Fibroblast of gingiva (primary cell): ENCODE measurements at regions not wholly inside any gene's neighbourhood (a gene's known extent, or its start where the extent isn't known, plus 50 kb on each side); places are given as distances from the start of the nearest gene placed in this dataset.
"Not testable (repeated sequence)": the region's sequence is repeated elsewhere in the genome, so short reads cannot be mapped to it uniquely, and the experiment has no call there.

ENCODE experiments used
- DNase-seq: peaks from one replicate; pipeline ENCODE4 v3.0.0-alpha.2; 2011; ENCODE audit warnings: low read depth

- DNase-seq = no peak
Observed at GRCh38 chr17:51387986-51388385, 127.6 kb downstream of the UTP18 start.

GRCh38 chr17:51389875-51390274, 129.5 kb downstream of the UTP18 start:
- DNase-seq = no peak

- DNase-seq = no peak
Observed at GRCh38 chr17:51391982-51392654, 131.8 kb downstream of the UTP18 start.

GRCh38 chr17:51395621-51396020, 135.3 kb downstream of the UTP18 start:
- DNase-seq = no peak

- DNase-seq = no peak
Observed at GRCh38 chr17:51397361-51398127, 137.2 kb downstream of the UTP18 start.

- DNase-seq = no peak
Observed at GRCh38 chr17:51398128-51398525, 137.8 kb downstream of the UTP18 start.

GRCh38 chr17:51398687-51399086, 138.3 kb downstream of the UTP18 start:
- no peak for DNase-seq

GRCh38 chr17:51401279-51401678, 140.9 kb downstream of the UTP18 start:
- no peak for DNase-seq

- DNase-seq = no peak
Observed at GRCh38 chr17:51402899-51403298, 142.6 kb downstream of the UTP18 start.

GRCh38 chr17:51407576-51407975, 147.2 kb downstream of the UTP18 start:
- DNase-seq = no peak

GRCh38 chr17:51419476-51419875, 159.1 kb downstream of the UTP18 start:
- no peak for DNase-seq

GRCh38 chr17:51421525-51421924, 161.2 kb downstream of the UTP18 start:
- no peak for DNase-seq

GRCh38 chr17:51422634-51423033, 162.3 kb downstream of the UTP18 start:
- no peak for DNase-seq

- no peak for DNase-seq
Observed at GRCh38 chr17:51423421-51424160, 163.2 kb downstream of the UTP18 start.

- DNase-seq = no peak
Observed at GRCh38 chr17:51425773-51426172, 165.4 kb downstream of the UTP18 start.

GRCh38 chr17:51427323-51427811, 167.0 kb downstream of the UTP18 start:
- DNase-seq = no peak

GRCh38 chr17:51427856-51428255, 167.5 kb downstream of the UTP18 start:
- DNase-seq = no peak

GRCh38 chr17:51428668-51429495, 168.5 kb downstream of the UTP18 start:
- DNase-seq = no peak

- DNase-seq = not testable (repeated sequence)
Observed at GRCh38 chr17:51429938-51430337, 169.6 kb downstream of the UTP18 start.

GRCh38 chr17:51430591-51430990, 170.2 kb downstream of the UTP18 start:
- no peak for DNase-seq

GRCh38 chr17:51434434-51435170, 174.3 kb downstream of the UTP18 start:
- DNase-seq = no peak
